ENCODE measurements at regions not wholly inside any gene's neighbourhood (a gene's known extent, or its start where the extent isn't known, plus 50 kb on each side); places are given as distances from the start of the nearest gene placed in this dataset.

GRCh38 chr3:72290859-72291638 lies 506.1 kb upstream of the PROK2 start:
- no peak for TF ChIP-seq CTCF (IDR thresholded peaks at IDR 0.05)
- no peak for TF ChIP-seq EZH2phosphoT487 (IDR thresholded peaks at IDR 0.05)
- no peak for TF ChIP-seq EZH2 (IDR thresholded peaks at IDR 0.05)
